ENCODE measurements at regions not wholly inside any gene's neighbourhood (a gene's known extent, or its start where the extent isn't known, plus 50 kb on each side); places are given as distances from the start of the nearest gene placed in this dataset.
A peak's percentile ranks its signal among the peaks of the same experiment; 100 is the strongest.

DNA sequence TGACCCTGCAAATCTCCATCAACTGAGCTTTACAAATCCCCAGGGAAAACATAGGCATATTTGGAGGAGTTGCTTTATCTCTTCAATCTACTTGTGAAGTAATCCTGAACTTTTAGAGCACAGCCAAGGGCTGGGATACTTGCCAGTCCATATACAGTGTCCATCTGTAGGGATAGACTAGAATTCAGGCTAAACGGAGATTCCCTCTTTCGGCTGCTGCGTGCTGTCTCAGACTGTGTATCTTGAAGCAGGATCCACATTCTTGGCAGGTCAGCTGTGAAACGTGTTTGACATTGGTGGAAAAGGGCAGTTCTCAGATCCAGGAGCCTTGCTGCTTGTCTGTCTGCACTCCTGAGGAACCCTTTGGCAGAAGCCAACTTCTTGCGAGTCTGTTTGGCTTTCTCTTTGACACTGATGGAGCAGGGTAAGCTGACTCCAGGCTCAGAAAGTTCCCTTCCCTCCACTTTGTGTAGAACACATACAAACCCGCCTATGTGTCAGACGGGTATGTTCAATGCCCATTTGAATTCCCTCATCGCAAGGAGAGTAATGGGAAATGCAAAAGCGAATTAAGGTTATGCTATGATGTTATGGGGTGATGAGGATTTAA, 221.8 kb downstream of the MAP2K4 start:
- Histone ChIP-seq H3K27me3 (no peaks in the 10 kb centered on the region), H3K9me3 (no peaks in the 10 kb centered on the region), H3K27ac (peak overlapping the region; percentile 69 to 74 (median 73)), H3K4me3 (peak overlapping the region in 3 of 4 donors; percentile 9 to 22 (median 21)), H3K36me3 (no peaks in the 10 kb centered on the region), H3K4me1 (peaks cover 0 to 24% (median 18%) of the 10 kb centered on the region in 4 donors)
- intact Hi-C loops (cut with DNase I) = no loop called here
- TF ChIP-seq EP300 (IDR thresholded peaks at IDR 0.05) (no peak), POLR2A (IDR thresholded peaks at IDR 0.05) (no peak), POLR2AphosphoS5 (IDR thresholded peaks at IDR 0.05) (no peak)
- TF ChIP-seq, protein P1, sequence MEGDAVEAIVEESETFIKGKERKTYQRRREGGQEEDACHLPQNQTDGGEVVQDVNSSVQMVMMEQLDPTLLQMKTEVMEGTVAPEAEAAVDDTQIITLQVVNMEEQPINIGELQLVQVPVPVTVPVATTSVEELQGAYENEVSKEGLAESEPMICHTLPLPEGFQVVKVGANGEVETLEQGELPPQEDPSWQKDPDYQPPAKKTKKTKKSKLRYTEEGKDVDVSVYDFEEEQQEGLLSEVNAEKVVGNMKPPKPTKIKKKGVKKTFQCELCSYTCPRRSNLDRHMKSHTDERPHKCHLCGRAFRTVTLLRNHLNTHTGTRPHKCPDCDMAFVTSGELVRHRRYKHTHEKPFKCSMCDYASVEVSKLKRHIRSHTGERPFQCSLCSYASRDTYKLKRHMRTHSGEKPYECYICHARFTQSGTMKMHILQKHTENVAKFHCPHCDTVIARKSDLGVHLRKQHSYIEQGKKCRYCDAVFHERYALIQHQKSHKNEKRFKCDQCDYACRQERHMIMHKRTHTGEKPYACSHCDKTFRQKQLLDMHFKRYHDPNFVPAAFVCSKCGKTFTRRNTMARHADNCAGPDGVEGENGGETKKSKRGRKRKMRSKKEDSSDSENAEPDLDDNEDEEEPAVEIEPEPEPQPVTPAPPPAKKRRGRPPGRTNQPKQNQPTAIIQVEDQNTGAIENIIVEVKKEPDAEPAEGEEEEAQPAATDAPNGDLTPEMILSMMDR (IDR thresholded peaks at IDR 0.05) = no peak
- no peak for DNase-seq
- 75 to 76% methylated on average over 9 of the region's 9 CpGs for WGBS, 2 donors

DNA sequence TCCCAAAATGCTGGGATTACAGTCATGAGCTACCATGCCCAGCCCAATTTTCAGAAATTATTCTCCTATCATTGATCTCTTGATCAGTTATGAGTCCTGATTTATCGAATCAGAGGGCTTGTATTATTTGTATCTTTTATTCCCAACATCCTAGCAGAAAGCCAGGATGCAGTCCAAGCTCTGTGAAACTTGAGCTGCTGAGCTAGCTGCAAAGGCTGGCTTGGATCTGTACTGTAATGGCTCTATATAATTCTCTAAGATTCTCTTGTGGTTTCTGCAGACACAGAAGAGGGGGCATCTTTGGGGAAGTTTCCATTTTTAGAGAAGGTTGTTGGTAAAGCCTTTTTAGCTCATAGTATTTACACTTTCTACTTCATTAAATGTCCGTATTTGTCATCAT, 227.1 kb downstream of the MAP2K4 start:
- intact Hi-C loops (cut with DNase I) = no loop called here
- WGBS, 2 donors = 62 to 79% methylated on average over 2 of the region's 2 CpGs
- Histone ChIP-seq H3K4me3 (no peak overlapping the region), H3K4me1 (peaks cover 0 to 19% (median 14%) of the 10 kb centered on the region in 4 donors), H3K36me3 (no peaks in the 10 kb centered on the region), H3K27ac (no peak overlapping the region), H3K27me3 (no peaks in the 10 kb centered on the region), H3K9me3 (no peaks in the 10 kb centered on the region)
- TF ChIP-seq POLR2A (IDR thresholded peaks at IDR 0.05) (no peak), POLR2AphosphoS5 (IDR thresholded peaks at IDR 0.05) (no peak), EP300 (IDR thresholded peaks at IDR 0.05) (no peak)
- TF ChIP-seq, protein P1 (IDR thresholded peaks at IDR 0.05) = no peak
- DNase-seq = no peak

DNA sequence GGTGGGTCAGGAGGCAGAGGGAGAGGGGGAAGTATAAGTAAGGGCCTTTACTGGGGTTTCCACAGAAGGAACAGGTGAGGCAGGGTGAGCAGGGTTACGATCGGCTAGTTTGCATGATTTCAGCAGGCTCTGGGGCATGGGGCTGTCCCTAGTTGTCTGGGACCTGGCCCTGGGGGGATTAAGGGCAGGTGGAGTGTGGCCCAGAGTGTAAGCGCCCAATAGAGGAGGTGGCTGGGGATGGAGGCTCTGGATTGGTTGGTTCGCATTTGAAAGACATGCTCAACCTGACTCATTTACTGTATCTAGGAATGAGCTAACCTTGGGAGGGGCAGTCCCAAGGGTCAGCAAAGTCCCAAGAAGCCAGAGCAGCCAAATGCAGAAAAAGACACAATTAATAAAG, 230.3 kb downstream of the MAP2K4 start:
- no peaks in the 10 kb centered on the region for H3K9me3 ChIP-seq
- DNase-seq = no peak
- peaks cover 0 to 29% (median 19%) of the 10 kb centered on the region in 4 donors for H3K4me1 ChIP-seq
- no peak for TF ChIP-seq POLR2A (IDR thresholded peaks at IDR 0.05)
- TF ChIP-seq EP300 (IDR thresholded peaks at IDR 0.05) = no peak
- no peak for TF ChIP-seq POLR2AphosphoS5 (IDR thresholded peaks at IDR 0.05)
- TF ChIP-seq, protein P1 (IDR thresholded peaks at IDR 0.05) = no peak
- intact Hi-C loops (cut with DNase I) = loop anchor here (10.0 kb wide), 2 partner anchors 164 to 214 kb away; no protein-coding TSS in a partner anchor
- H3K27ac ChIP-seq = no peak overlapping the region
- H3K36me3 ChIP-seq = no peaks in the 10 kb centered on the region
- H3K4me3 ChIP-seq = no peak overlapping the region
- H3K27me3 ChIP-seq = no peaks in the 10 kb centered on the region
- 88 to 91% methylated on average over 4 of the region's 4 CpGs for WGBS, 2 donors

DNA sequence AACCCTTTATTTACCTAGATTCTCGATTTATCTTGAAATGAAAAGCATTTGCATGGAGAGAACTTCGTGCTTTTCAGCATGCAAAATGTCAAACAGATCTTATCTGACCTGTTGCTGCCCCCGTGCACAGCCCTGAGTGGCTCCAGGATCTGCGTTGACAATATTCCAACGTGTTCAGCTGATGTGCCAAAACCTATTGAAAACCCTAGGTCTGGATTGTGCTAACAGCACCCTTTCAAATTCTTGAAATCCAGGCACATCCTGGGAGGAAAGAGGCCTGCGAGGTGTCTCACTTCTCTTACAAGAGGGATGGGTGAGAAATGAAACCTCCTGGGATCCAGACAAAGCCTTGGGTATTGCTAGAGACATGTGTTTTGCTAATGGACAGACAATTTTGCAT, 231.8 kb downstream of the MAP2K4 start:
- DNase-seq = no peak
- peaks cover 0 to 40% (median 33%) of the 10 kb centered on the region in 4 donors for H3K4me1 ChIP-seq
- WGBS, 2 donors = 69 to 76% methylated on average over 6 of the region's 6 CpGs
- no peaks in the 10 kb centered on the region for H3K9me3 ChIP-seq
- intact Hi-C loops (cut with DNase I) = loop anchor here (10.0 kb wide), 2 partner anchors 162 to 212 kb away; no protein-coding TSS in a partner anchor
- no peaks in the 10 kb centered on the region for H3K36me3 ChIP-seq
- no peak overlapping the region for H3K4me3 ChIP-seq
- TF ChIP-seq EP300 (IDR thresholded peaks at IDR 0.05) (no peak), POLR2AphosphoS5 (IDR thresholded peaks at IDR 0.05) (no peak), POLR2A (IDR thresholded peaks at IDR 0.05) (no peak)
- TF ChIP-seq, protein P1 (IDR thresholded peaks at IDR 0.05) = no peak
- H3K27me3 ChIP-seq = no peaks in the 10 kb centered on the region
- H3K27ac ChIP-seq = peak overlapping the region; percentile 54 to 74 (median 64)
